Activated naive CD4-positive, alpha-beta T cell treated with anti-CD3 and anti-CD28 coated beads, Interleukin-2, amount 50 U/mL, for 24 hours (primary cell): ENCODE measurements at regions not wholly inside any gene's neighbourhood (a gene's known extent, or its start where the extent isn't known, plus 50 kb on each side); places are given as distances from the start of the nearest gene placed in this dataset.

Source experiments
- H3K27ac Mint-ChIP-seq: one replicate; pipeline ENCODE4 v1.8.0; 2021; ENCODE audit warnings: mild to moderate bottlenecking, mixed read lengths
- H3K27me3 Mint-ChIP-seq: one replicate; pipeline ENCODE4 v1.8.0; 2021; ENCODE audit warnings: mixed read lengths
- H3K36me3 Mint-ChIP-seq: one replicate; pipeline ENCODE4 v1.8.0; 2021; ENCODE audit warnings: mixed read lengths
- H3K4me1 Mint-ChIP-seq: one replicate; pipeline ENCODE4 v1.8.0; 2021; ENCODE audit warnings: mixed read lengths
- H3K4me3 Mint-ChIP-seq: one replicate; pipeline ENCODE4 v1.8.0; 2021; ENCODE audit warnings: mild to moderate bottlenecking, mixed read lengths
- H3K9me3 Mint-ChIP-seq: one replicate; pipeline ENCODE4 v1.8.0; 2021; ENCODE audit warnings: mixed read lengths

- peaks cover 14% of the 10 kb centered on the region for H3K9me3 Mint-ChIP-seq
- H3K4me1 Mint-ChIP-seq = no peaks in the 10 kb centered on the region
- no peak overlapping the region for H3K27ac Mint-ChIP-seq
- H3K36me3 Mint-ChIP-seq = peaks cover 6% of the 10 kb centered on the region
- no peak overlapping the region for H3K4me3 Mint-ChIP-seq
- no peaks in the 10 kb centered on the region for H3K27me3 Mint-ChIP-seq
Measured at GRCh38 chrX:39283239-39283638, 482.0 kb downstream of the MID1IP1 start.

- Mint-ChIP-seq H3K27ac (no peak overlapping the region), H3K4me1 (peaks cover 16% of the 10 kb centered on the region), H3K36me3 (peaks cover 1% of the 10 kb centered on the region), H3K9me3 (peaks cover 10% of the 10 kb centered on the region), H3K4me3 (no peak overlapping the region), H3K27me3 (no peaks in the 10 kb centered on the region)
Measured at GRCh38 chrX:39288592-39288991, 487.3 kb downstream of the MID1IP1 start.

GRCh38 chrX:39289827-39290226 is 488.6 kb downstream of the MID1IP1 start:
- peaks cover 2% of the 10 kb centered on the region for H3K36me3 Mint-ChIP-seq
- no peak overlapping the region for H3K27ac Mint-ChIP-seq
- H3K9me3 Mint-ChIP-seq = no peaks in the 10 kb centered on the region
- H3K4me3 Mint-ChIP-seq = no peak overlapping the region
- H3K27me3 Mint-ChIP-seq = no peaks in the 10 kb centered on the region
- H3K4me1 Mint-ChIP-seq = peaks cover 22% of the 10 kb centered on the region

- Mint-ChIP-seq H3K9me3 (peaks cover 4% of the 10 kb centered on the region), H3K27me3 (no peaks in the 10 kb centered on the region), H3K27ac (peak overlapping the region; percentile 79), H3K4me3 (no peak overlapping the region), H3K4me1 (peaks cover 52% of the 10 kb centered on the region), H3K36me3 (peaks cover 4% of the 10 kb centered on the region)
Measured at GRCh38 chrX:39293203-39293602, 491.9 kb downstream of the MID1IP1 start.

- Mint-ChIP-seq H3K27me3 (no peaks in the 10 kb centered on the region), H3K4me3 (no peak overlapping the region), H3K36me3 (peaks cover 8% of the 10 kb centered on the region), H3K4me1 (peaks cover 71% of the 10 kb centered on the region), H3K9me3 (peaks cover 12% of the 10 kb centered on the region), H3K27ac (peak overlapping the region; percentile 51)
Measured at GRCh38 chrX:39296472-39296871, 495.2 kb downstream of the MID1IP1 start.

GRCh38 chrX:39298821-39299220 is 497.6 kb downstream of the MID1IP1 start:
- Mint-ChIP-seq H3K27ac (peak overlapping the region; percentile 48), H3K36me3 (peaks cover 8% of the 10 kb centered on the region), H3K9me3 (peaks cover 12% of the 10 kb centered on the region), H3K4me3 (no peak overlapping the region), H3K4me1 (peaks cover 61% of the 10 kb centered on the region), H3K27me3 (no peaks in the 10 kb centered on the region)

GRCh38 chrX:39299615-39300014 is 498.4 kb downstream of the MID1IP1 start:
- H3K4me1 Mint-ChIP-seq = peaks cover 58% of the 10 kb centered on the region

GRCh38 chrX:39301036-39301435 is 499.8 kb downstream of the MID1IP1 start:
- H3K36me3 Mint-ChIP-seq = peaks cover 6% of the 10 kb centered on the region

More at GRCh38 chrX:39299615-39300014, 498.4 kb downstream of the MID1IP1 start:
- Mint-ChIP-seq H3K36me3 (peaks cover 6% of the 10 kb centered on the region), H3K27me3 (no peaks in the 10 kb centered on the region), H3K27ac (peak overlapping the region; percentile 35), H3K4me3 (no peak overlapping the region), H3K9me3 (peaks cover 12% of the 10 kb centered on the region)

GRCh38 chrX:39302838-39303237 is 501.6 kb downstream of the MID1IP1 start:
- peaks cover 52% of the 10 kb centered on the region for H3K4me1 Mint-ChIP-seq
- H3K27ac Mint-ChIP-seq = no peak overlapping the region
- peaks cover 9% of the 10 kb centered on the region for H3K36me3 Mint-ChIP-seq
- H3K27me3 Mint-ChIP-seq = no peaks in the 10 kb centered on the region
- H3K4me3 Mint-ChIP-seq = no peak overlapping the region
- H3K9me3 Mint-ChIP-seq = peaks cover 7% of the 10 kb centered on the region

More at GRCh38 chrX:39301036-39301435, 499.8 kb downstream of the MID1IP1 start:
- H3K4me1 Mint-ChIP-seq = peaks cover 49% of the 10 kb centered on the region
- no peak overlapping the region for H3K4me3 Mint-ChIP-seq
- H3K27me3 Mint-ChIP-seq = no peaks in the 10 kb centered on the region
- H3K27ac Mint-ChIP-seq = peak overlapping the region; percentile 68
- H3K9me3 Mint-ChIP-seq = peaks cover 7% of the 10 kb centered on the region

GRCh38 chrX:39304746-39305145 is 503.5 kb downstream of the MID1IP1 start:
- Mint-ChIP-seq H3K27ac (no peak overlapping the region), H3K9me3 (peaks cover under 1% of the 10 kb centered on the region), H3K4me1 (peaks cover 50% of the 10 kb centered on the region), H3K4me3 (no peak overlapping the region), H3K36me3 (peaks cover 5% of the 10 kb centered on the region), H3K27me3 (no peaks in the 10 kb centered on the region)

GRCh38 chrX:39307488-39307887 is 506.2 kb downstream of the MID1IP1 start:
- peaks cover 7% of the 10 kb centered on the region for H3K9me3 Mint-ChIP-seq
- peak overlapping the region; percentile 90 for H3K27ac Mint-ChIP-seq
- peaks cover 66% of the 10 kb centered on the region for H3K4me1 Mint-ChIP-seq
- H3K36me3 Mint-ChIP-seq = peaks cover 11% of the 10 kb centered on the region
- H3K4me3 Mint-ChIP-seq = no peak overlapping the region
- H3K27me3 Mint-ChIP-seq = no peaks in the 10 kb centered on the region

GRCh38 chrX:39308126-39308525 is 506.9 kb downstream of the MID1IP1 start:
- H3K27me3 Mint-ChIP-seq = no peaks in the 10 kb centered on the region
- H3K36me3 Mint-ChIP-seq = peaks cover 14% of the 10 kb centered on the region
- H3K4me1 Mint-ChIP-seq = peaks cover 72% of the 10 kb centered on the region
- peak overlapping the region; percentile 90 for H3K27ac Mint-ChIP-seq
- H3K4me3 Mint-ChIP-seq = peak overlapping the region; percentile 11
- H3K9me3 Mint-ChIP-seq = peaks cover 7% of the 10 kb centered on the region

GRCh38 chrX:39309018-39309635 is 507.9 kb downstream of the MID1IP1 start:
- Mint-ChIP-seq H3K36me3 (peaks cover 14% of the 10 kb centered on the region), H3K4me3 (peak overlapping the region; percentile 87), H3K9me3 (peaks cover 10% of the 10 kb centered on the region), H3K27ac (peak overlapping the region; percentile 100), H3K27me3 (no peaks in the 10 kb centered on the region), H3K4me1 (peaks cover 81% of the 10 kb centered on the region)

- peaks cover 83% of the 10 kb centered on the region for H3K4me1 Mint-ChIP-seq
- peak overlapping the region; percentile 87 for H3K4me3 Mint-ChIP-seq
- no peaks in the 10 kb centered on the region for H3K27me3 Mint-ChIP-seq
- peaks cover 16% of the 10 kb centered on the region for H3K36me3 Mint-ChIP-seq
- H3K27ac Mint-ChIP-seq = peak overlapping the region; percentile 100
- peaks cover 10% of the 10 kb centered on the region for H3K9me3 Mint-ChIP-seq
Measured at GRCh38 chrX:39309721-39310152, 508.5 kb downstream of the MID1IP1 start.

- H3K9me3 Mint-ChIP-seq = peaks cover 12% of the 10 kb centered on the region
- peak overlapping the region; percentile 100 for H3K27ac Mint-ChIP-seq
- no peaks in the 10 kb centered on the region for H3K27me3 Mint-ChIP-seq
- H3K36me3 Mint-ChIP-seq = peaks cover 16% of the 10 kb centered on the region
- H3K4me1 Mint-ChIP-seq = peaks cover 89% of the 10 kb centered on the region
- H3K4me3 Mint-ChIP-seq = peak overlapping the region; percentile 55
Measured at GRCh38 chrX:39310891-39311290, 509.6 kb downstream of the MID1IP1 start.

- Mint-ChIP-seq H3K9me3 (peaks cover 15% of the 10 kb centered on the region), H3K4me1 (peaks cover 85% of the 10 kb centered on the region), H3K27ac (peak overlapping the region; percentile 100), H3K4me3 (no peak overlapping the region), H3K36me3 (peaks cover 18% of the 10 kb centered on the region), H3K27me3 (no peaks in the 10 kb centered on the region)
Measured at GRCh38 chrX:39311646-39312045, 510.4 kb downstream of the MID1IP1 start.

- H3K4me1 Mint-ChIP-seq = peaks cover 84% of the 10 kb centered on the region
- peaks cover 15% of the 10 kb centered on the region for H3K36me3 Mint-ChIP-seq
- H3K9me3 Mint-ChIP-seq = peaks cover 15% of the 10 kb centered on the region
- H3K27ac Mint-ChIP-seq = peak overlapping the region; percentile 100
- H3K27me3 Mint-ChIP-seq = no peaks in the 10 kb centered on the region
- H3K4me3 Mint-ChIP-seq = no peak overlapping the region
Measured at GRCh38 chrX:39313146-39313545, 511.9 kb downstream of the MID1IP1 start.
